Endodermal cell (in vitro differentiated cells): ENCODE measurements at regions not wholly inside any gene's neighbourhood (a gene's known extent, or its start where the extent isn't known, plus 50 kb on each side); places are given as distances from the start of the nearest gene placed in this dataset.

Experiments
- DNase-seq: peaks from one replicate; pipeline ENCODE4 v3.0.0-alpha.2; 2017
- H3K27ac ChIP-seq: 2 replicates; pipeline ENCODE4 v1.5.1; 2013; ENCODE audit warnings: mild to moderate bottlenecking, low read depth, low read length, moderate library complexity
- H3K27me3 ChIP-seq: 2 replicates; pipeline ENCODE4 v1.6.1; 2013; ENCODE audit warnings: mild to moderate bottlenecking, low read length, moderate library complexity; ENCODE audit not compliant: insufficient read depth, control insufficient read depth, poor library complexity, severe bottlenecking
- H3K36me3 ChIP-seq: 2 replicates; pipeline ENCODE4 v1.7.0; 2013; ENCODE audit warnings: mild to moderate bottlenecking, low read length, moderate library complexity; ENCODE audit not compliant: control insufficient read depth, insufficient read depth
- H3K4me1 ChIP-seq: one replicate; pipeline ENCODE4 v1.7.0; 2013; ENCODE audit warnings: low read length; ENCODE audit not compliant: control insufficient read depth, insufficient read depth
- H3K4me3 ChIP-seq: 2 replicates; pipeline ENCODE4 v1.5.1; 2013; ENCODE audit warnings: mild to moderate bottlenecking, low read length, moderate library complexity
- H3K9ac ChIP-seq: 2 replicates; pipeline ENCODE4 v1.6.1; 2013; ENCODE audit warnings: mild to moderate bottlenecking, low read length, moderate library complexity; ENCODE audit not compliant: poor library complexity, severe bottlenecking; ENCODE audit errors: extremely low read depth
- H3K9me3 ChIP-seq: 2 replicates; pipeline ENCODE4 v1.6.1; 2013; ENCODE audit warnings: mild to moderate bottlenecking, low read length, moderate library complexity; ENCODE audit not compliant: control insufficient read depth
- H3K27ac Mint-ChIP-seq: 2 replicates; pipeline ENCODE4 v1.8.0; 2020; ENCODE audit warnings: mixed read lengths
- H3K27me3 Mint-ChIP-seq: 2 replicates; pipeline ENCODE4 v1.8.0; 2021; ENCODE audit warnings: mild to moderate bottlenecking, mixed read lengths; ENCODE audit not compliant: insufficient read depth
- H3K36me3 Mint-ChIP-seq: 2 replicates; pipeline ENCODE4 v1.8.0; 2020; ENCODE audit warnings: low read depth, mixed read lengths
- H3K4me1 Mint-ChIP-seq: 2 replicates; pipeline ENCODE4 v1.8.0; 2020; ENCODE audit warnings: mixed read lengths
- H3K4me3 Mint-ChIP-seq: 2 replicates; pipeline ENCODE4 v1.8.0; 2020; ENCODE audit warnings: mild to moderate bottlenecking, moderate library complexity, mixed read lengths
- H3K9me3 Mint-ChIP-seq: 2 replicates; pipeline ENCODE4 v1.8.0; 2020; ENCODE audit warnings: mild to moderate bottlenecking, mixed read lengths
- WGBS, 2 experiments: methylation state at CpG; one replicate each; pipeline versions ENCODE4 v1.1.5 to v1.1.7; 2013; ENCODE audit warnings: missing lambda C conversion rate in 2 of 2, mixed read lengths in 1 of 2; ENCODE audit not compliant: insufficient coverage in 1 of 2, insufficient read length in 1 of 2; 5-methylcytosine and 5-hydroxymethylcytosine counted together
- TF ChIP-seq, protein P1 (sequence below): fragments of 200-600 bp; sonication (generic); conservative IDR thresholded peaks from 2 replicates; pipeline ENCODE4 v1.5.0; 2021; ENCODE audit warnings: antibody characterized with exemption, mild to moderate bottlenecking

DNA sequence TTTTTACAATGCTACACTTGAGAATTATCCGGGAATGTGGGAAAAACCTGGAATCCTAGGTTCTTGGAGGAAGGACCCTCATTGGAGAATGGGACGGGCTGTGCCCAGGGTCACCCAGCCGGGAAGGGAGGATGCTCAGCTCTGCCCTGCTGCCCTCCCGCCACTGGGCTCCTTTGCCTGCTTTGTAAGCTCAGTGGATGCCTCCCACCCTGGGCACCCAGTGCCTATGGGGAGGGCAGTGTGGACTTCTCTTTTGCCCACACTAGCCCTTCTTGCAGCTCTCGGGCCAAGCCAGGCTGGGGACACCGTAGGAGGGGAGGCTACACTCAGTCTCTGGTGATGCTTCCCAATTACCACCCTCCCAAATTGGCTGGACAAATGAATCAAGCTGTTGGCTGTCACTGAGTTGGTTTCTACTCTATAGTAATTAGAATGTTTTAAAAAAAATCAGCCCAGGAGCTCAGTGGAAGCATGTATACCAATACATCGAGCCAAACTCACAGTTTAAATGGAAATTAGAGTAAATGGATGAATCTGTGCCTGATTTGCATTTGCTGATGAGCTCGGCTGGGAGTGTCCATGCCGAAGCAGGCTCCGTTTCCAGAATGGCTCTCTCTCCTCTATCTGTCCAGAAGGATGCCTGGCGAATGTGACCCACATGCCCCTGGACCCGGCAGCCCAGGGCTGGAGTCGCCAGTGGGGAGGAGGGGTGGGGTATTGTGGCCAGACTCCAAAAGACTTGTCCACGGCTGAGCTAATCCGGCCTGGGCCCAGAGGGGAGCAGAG lies 317.0 kb downstream of the CTTN start:
- Mint-ChIP-seq H3K4me1 (peaks cover 15% of the 10 kb centered on the region), H3K27ac (no peak overlapping the region), H3K36me3 (no peaks in the 10 kb centered on the region), H3K9me3 (no peaks in the 10 kb centered on the region), H3K27me3 (no peaks in the 10 kb centered on the region), H3K4me3 (no peak overlapping the region)
- H3K36me3 ChIP-seq: no peaks in the 10 kb centered on the region
- WGBS, 2 experiments: 86 to 100% methylated on average over 4 to 14 of the region's 15 CpGs
- H3K27me3 ChIP-seq: no peaks in the 10 kb centered on the region
- H3K27ac ChIP-seq: no peak overlapping the region
- TF ChIP-seq, protein P1, sequence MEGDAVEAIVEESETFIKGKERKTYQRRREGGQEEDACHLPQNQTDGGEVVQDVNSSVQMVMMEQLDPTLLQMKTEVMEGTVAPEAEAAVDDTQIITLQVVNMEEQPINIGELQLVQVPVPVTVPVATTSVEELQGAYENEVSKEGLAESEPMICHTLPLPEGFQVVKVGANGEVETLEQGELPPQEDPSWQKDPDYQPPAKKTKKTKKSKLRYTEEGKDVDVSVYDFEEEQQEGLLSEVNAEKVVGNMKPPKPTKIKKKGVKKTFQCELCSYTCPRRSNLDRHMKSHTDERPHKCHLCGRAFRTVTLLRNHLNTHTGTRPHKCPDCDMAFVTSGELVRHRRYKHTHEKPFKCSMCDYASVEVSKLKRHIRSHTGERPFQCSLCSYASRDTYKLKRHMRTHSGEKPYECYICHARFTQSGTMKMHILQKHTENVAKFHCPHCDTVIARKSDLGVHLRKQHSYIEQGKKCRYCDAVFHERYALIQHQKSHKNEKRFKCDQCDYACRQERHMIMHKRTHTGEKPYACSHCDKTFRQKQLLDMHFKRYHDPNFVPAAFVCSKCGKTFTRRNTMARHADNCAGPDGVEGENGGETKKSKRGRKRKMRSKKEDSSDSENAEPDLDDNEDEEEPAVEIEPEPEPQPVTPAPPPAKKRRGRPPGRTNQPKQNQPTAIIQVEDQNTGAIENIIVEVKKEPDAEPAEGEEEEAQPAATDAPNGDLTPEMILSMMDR: no peak
- no peaks in the 10 kb centered on the region for H3K4me1 ChIP-seq
- DNase-seq: no peak
- no peaks in the 10 kb centered on the region for H3K9me3 ChIP-seq
- no peak overlapping the region for H3K4me3 ChIP-seq
- H3K9ac ChIP-seq: no peak overlapping the region

GRCh38 chr11:70716216-70716615 lies 317.9 kb downstream of the CTTN start:
- Histone ChIP-seq H3K27me3 (no peaks in the 10 kb centered on the region), H3K9ac (no peak overlapping the region), H3K27ac (no peak overlapping the region), H3K4me1 (no peaks in the 10 kb centered on the region), H3K4me3 (no peak overlapping the region), H3K9me3 (no peaks in the 10 kb centered on the region), H3K36me3 (no peaks in the 10 kb centered on the region)
- Mint-ChIP-seq H3K4me3 (no peak overlapping the region), H3K4me1 (peaks cover 14% of the 10 kb centered on the region), H3K9me3 (no peaks in the 10 kb centered on the region), H3K27ac (no peak overlapping the region), H3K27me3 (no peaks in the 10 kb centered on the region), H3K36me3 (no peaks in the 10 kb centered on the region)
- TF ChIP-seq, protein P1: no peak
- DNase-seq: no peak
- 88 to 96% methylated on average over 9 to 11 of the region's 11 CpGs for WGBS, 2 experiments

DNA sequence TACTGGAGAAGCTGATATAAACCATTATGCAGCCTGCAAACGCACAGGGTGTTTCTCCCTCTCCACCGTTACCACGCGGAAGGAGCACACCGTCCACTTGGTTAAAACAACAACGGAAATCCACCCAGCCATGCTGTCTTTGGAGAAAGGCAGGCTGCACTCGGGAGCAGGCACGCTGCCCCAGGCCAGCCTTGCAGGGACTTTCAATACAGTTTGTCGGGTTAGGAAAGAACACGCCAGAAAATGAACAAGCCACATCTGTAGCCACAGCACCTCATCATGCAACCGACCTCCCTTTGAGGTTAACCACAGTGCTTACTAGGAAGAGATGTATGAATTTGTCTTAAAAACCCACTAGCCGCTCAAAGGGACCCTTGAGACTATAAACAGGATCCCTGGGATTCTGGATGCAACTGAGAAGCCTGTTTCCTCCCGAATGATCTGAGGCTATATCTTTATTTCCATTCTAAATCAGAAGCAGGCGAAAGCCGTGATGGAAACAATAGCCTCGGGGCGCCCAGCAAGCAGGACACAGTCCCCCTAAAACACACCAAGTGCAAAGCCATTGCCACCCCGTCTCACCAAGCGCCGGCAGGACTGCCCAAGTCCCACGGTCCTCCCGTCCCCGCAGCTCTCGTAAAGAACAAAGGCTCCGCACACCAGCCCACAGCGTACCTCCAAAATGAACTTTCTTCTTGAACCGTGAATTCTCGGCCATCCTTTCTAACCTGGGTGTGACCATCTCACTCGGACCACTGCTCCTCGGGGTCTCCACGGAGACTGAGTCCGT lies 318.9 kb downstream of the CTTN start:
- Histone ChIP-seq H3K36me3 (no peaks in the 10 kb centered on the region), H3K4me3 (no peak overlapping the region), H3K9me3 (no peaks in the 10 kb centered on the region), H3K27ac (no peak overlapping the region), H3K9ac (no peak overlapping the region), H3K4me1 (no peaks in the 10 kb centered on the region), H3K27me3 (no peaks in the 10 kb centered on the region)
- no peaks in the 10 kb centered on the region for H3K27me3 Mint-ChIP-seq
- no peak for DNase-seq
- 91 to 93% methylated on average over 21 to 32 of the region's 32 CpGs for WGBS, 2 experiments
- TF ChIP-seq, protein P1: no peak
- no peak overlapping the region for H3K27ac Mint-ChIP-seq
- H3K4me3 Mint-ChIP-seq: no peak overlapping the region
- peaks cover 14% of the 10 kb centered on the region for H3K4me1 Mint-ChIP-seq
- no peaks in the 10 kb centered on the region for H3K9me3 Mint-ChIP-seq
- H3K36me3 Mint-ChIP-seq: no peaks in the 10 kb centered on the region
